Esophagus muscularis mucosa (tissue), 3 donors: ENCODE measurements at regions not wholly inside any gene's neighbourhood (a gene's known extent, or its start where the extent isn't known, plus 50 kb on each side); places are given as distances from the start of the nearest gene placed in this dataset.
"Not testable (repeated sequence)": the region's sequence is repeated elsewhere in the genome, so short reads cannot be mapped to it uniquely, and the experiment has no call there.

Experiments used
- POLR2A ChIP-seq: fragments of 450-650 bp; IDR thresholded peaks from one replicate; pipeline ENCODE4 v1.6.1; 2017; ENCODE audit warnings: antibody characterized with exemption, moderate library complexity, mild to moderate bottlenecking, low read depth
- POLR2AphosphoS5 ChIP-seq, 2 donors: sonication (generic); formaldehyde crosslinking; IDR thresholded peaks; one replicate each; pipeline ENCODE4 v1.6.1; 2017; ENCODE audit warnings: antibody characterized with exemption in 2 of 2
- TF ChIP-seq, protein P1 (sequence below), 3 experiments: fragments of 200-600 bp in 2 of 3; fragments of 450-650 bp in 1 of 3; sonication (generic) in 2 of 3; IDR thresholded peaks; one replicate each; pipeline ENCODE4 v1.5.1; 2017 to 2019; ENCODE audit warnings: antibody characterized with exemption in 3 of 3, mild to moderate bottlenecking in 2 of 3, moderate library complexity in 1 of 3

DNA sequence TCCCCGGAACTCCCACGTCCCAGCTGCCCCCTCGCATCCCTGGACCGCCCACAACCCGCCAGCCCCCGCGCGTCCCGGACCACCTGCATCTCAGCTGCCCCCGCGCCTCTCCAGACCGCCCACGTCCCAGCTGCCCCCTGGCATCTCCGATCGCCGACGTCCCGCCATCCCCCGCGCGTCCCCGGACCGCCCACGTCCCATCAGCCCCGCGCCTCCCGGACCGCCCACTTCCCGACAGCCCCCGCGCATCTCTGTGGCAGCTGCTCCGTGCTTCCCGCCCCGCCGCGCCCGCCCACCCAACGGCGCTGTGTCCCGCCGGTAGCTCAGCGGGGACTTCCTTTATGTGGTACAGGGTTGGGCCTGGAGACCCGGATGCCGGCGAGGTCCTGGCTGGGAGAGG, 955.8 kb downstream of the TMEM121 start:
- TF ChIP-seq POLR2AphosphoS5 (IDR thresholded peaks at IDR 0.05); POLR2A: not testable (repeated sequence)
- TF ChIP-seq, protein P1, sequence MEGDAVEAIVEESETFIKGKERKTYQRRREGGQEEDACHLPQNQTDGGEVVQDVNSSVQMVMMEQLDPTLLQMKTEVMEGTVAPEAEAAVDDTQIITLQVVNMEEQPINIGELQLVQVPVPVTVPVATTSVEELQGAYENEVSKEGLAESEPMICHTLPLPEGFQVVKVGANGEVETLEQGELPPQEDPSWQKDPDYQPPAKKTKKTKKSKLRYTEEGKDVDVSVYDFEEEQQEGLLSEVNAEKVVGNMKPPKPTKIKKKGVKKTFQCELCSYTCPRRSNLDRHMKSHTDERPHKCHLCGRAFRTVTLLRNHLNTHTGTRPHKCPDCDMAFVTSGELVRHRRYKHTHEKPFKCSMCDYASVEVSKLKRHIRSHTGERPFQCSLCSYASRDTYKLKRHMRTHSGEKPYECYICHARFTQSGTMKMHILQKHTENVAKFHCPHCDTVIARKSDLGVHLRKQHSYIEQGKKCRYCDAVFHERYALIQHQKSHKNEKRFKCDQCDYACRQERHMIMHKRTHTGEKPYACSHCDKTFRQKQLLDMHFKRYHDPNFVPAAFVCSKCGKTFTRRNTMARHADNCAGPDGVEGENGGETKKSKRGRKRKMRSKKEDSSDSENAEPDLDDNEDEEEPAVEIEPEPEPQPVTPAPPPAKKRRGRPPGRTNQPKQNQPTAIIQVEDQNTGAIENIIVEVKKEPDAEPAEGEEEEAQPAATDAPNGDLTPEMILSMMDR (IDR thresholded peaks at IDR 0.05), result not testable (repeated sequence)
